Osteoblast (primary cell): ENCODE measurements at regions not wholly inside any gene's neighbourhood (a gene's known extent, or its start where the extent isn't known, plus 50 kb on each side); places are given as distances from the start of the nearest gene placed in this dataset.

Experiments
- DNase-seq: peaks from one replicate; pipeline ENCODE4 v3.0.0; 2011; ENCODE audit warnings: low spot score, mixed read lengths; ENCODE audit not compliant: insufficient read length; ENCODE audit errors: missing footprints
- H2AFZ ChIP-seq: 2 replicates; pipeline ENCODE4 v1.6.0; 2011; ENCODE audit warnings: mild to moderate bottlenecking, low read length
- H3K27ac ChIP-seq: 2 replicates; pipeline ENCODE4 v1.5.1; 2011; ENCODE audit warnings: mild to moderate bottlenecking, low read depth, low read length, moderate library complexity
- H3K27me3 ChIP-seq: 2 replicates; pipeline ENCODE4 v1.6.0; 2012; ENCODE audit warnings: mild to moderate bottlenecking, control low read depth, inconsistent platforms, low read length, moderate library complexity; ENCODE audit not compliant: insufficient read depth
- H3K36me3 ChIP-seq: 2 replicates; pipeline ENCODE4 v1.5.1; 2011; ENCODE audit warnings: mild to moderate bottlenecking, low read length, control low read depth, moderate library complexity; ENCODE audit not compliant: insufficient read depth
- H3K4me1 ChIP-seq: 2 replicates; pipeline ENCODE4 v1.5.1; 2011; ENCODE audit warnings: mild to moderate bottlenecking, low read length, control low read depth, moderate library complexity; ENCODE audit not compliant: insufficient read depth
- H3K4me2 ChIP-seq: 2 replicates; pipeline ENCODE4 v1.6.0; 2011; ENCODE audit warnings: mild to moderate bottlenecking, low read length; ENCODE audit not compliant: insufficient read depth
- H3K4me3 ChIP-seq: fragments of 200-600 bp; sonication (generic); 3 replicates; pipeline ENCODE4 v1.5.1; 2012; ENCODE audit warnings: mild to moderate bottlenecking, low read length, inconsistent platforms; ENCODE audit not compliant: insufficient read depth
- H3K79me2 ChIP-seq: 2 replicates; pipeline ENCODE4 v1.6.0; 2012; ENCODE audit warnings: mild to moderate bottlenecking, low read length, control low read depth, inconsistent platforms; ENCODE audit not compliant: insufficient read depth
- H3K9me3 ChIP-seq: 2 replicates; pipeline ENCODE4 v1.5.1; 2011; ENCODE audit warnings: low read depth, low read length, control low read depth
- H4K20me1 ChIP-seq: 2 replicates; pipeline ENCODE4 v1.6.0; 2012; ENCODE audit warnings: mild to moderate bottlenecking, low read length, control low read depth; ENCODE audit not compliant: insufficient read depth
- CTCF ChIP-seq: IDR thresholded peaks from 2 replicates; pipeline ENCODE4 v1.5.1; 2011; ENCODE audit warnings: mild to moderate bottlenecking, low read depth, low read length, moderate library complexity; ENCODE audit errors: extremely low read depth

DNA sequence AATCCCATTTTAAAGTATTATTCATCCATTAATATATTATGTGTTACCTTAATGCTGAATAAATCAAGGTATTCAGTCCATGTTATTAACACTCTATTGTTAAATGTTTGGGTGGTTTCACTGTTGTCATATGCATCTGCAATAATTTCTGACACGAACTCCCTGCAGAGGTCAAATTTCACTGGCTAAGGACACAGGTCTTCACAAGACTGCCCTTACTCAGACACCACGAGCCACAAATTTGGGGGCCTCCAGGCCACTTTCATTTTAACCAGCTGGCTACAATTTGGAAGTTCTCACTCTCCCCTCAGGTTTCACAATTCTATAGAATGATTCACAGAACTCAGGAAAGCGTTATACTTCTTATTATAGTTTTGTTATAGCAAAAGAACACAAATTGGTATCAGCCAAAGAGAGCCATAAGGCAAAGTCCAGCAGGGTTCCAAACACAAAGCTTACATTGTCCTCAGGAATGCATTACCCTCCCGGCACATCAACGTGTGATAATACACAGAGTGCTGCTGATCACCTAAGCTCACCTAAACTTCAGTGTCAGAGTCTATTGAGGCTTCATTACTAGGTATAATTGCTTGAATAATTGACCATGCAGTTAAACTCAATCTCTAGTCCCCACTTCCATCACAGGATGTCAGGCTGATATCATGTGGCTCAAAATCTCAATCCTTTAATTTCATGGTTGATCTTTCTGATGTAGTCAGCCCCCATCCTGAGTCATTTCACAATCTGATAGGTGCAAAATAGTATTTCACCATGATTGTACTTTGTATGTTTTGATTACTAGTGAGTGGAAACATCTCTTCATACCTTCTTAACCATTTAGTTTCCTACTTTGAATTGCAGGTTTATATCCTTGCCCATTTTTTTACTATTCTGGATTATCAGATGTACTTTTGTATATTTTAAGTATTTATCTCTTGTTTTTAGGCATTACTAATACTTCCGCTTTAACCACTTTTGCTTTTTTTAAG, 441.4 kb upstream of the AGTR1 start:
- DNase-seq = no peak
- no peaks in the 10 kb centered on the region for H3K36me3 ChIP-seq

GRCh38 chr3:148262980-148263379, 434.7 kb upstream of the AGTR1 start:
- no peaks in the 10 kb centered on the region for H3K27me3 ChIP-seq
- H3K4me3 ChIP-seq = no peak overlapping the region
- H3K27ac ChIP-seq = no peak overlapping the region
- DNase-seq = no peak
- TF ChIP-seq CTCF = no peak
- H3K36me3 ChIP-seq = no peaks in the 10 kb centered on the region
- H3K4me2 ChIP-seq = no peak overlapping the region
- H3K4me1 ChIP-seq = no peaks in the 10 kb centered on the region
- H3K79me2 ChIP-seq = no peaks in the 10 kb centered on the region
- no peak overlapping the region for H2AFZ ChIP-seq
- no peaks in the 10 kb centered on the region for H4K20me1 ChIP-seq
- H3K9me3 ChIP-seq = no peaks in the 10 kb centered on the region

More for the DNA sequence above, 441.4 kb upstream of the AGTR1 start:
- H3K27ac ChIP-seq = no peak overlapping the region
- no peak overlapping the region for H2AFZ ChIP-seq
- no peaks in the 10 kb centered on the region for H3K4me1 ChIP-seq
- no peaks in the 10 kb centered on the region for H3K9me3 ChIP-seq
- H3K79me2 ChIP-seq = no peaks in the 10 kb centered on the region
- H3K4me2 ChIP-seq = no peak overlapping the region
- no peaks in the 10 kb centered on the region for H4K20me1 ChIP-seq
- no peak overlapping the region for H3K4me3 ChIP-seq
- H3K27me3 ChIP-seq = no peaks in the 10 kb centered on the region
- no peak for TF ChIP-seq CTCF

GRCh38 chr3:148265841-148266240, 431.9 kb upstream of the AGTR1 start:
- Histone ChIP-seq H3K9me3 (no peaks in the 10 kb centered on the region), H2AFZ (no peak overlapping the region), H3K36me3 (no peaks in the 10 kb centered on the region), H3K79me2 (no peaks in the 10 kb centered on the region), H3K4me2 (no peak overlapping the region), H4K20me1 (no peaks in the 10 kb centered on the region), H3K4me1 (no peaks in the 10 kb centered on the region), H3K27me3 (no peaks in the 10 kb centered on the region), H3K4me3 (no peak overlapping the region), H3K27ac (no peak overlapping the region)
- DNase-seq = no peak
- TF ChIP-seq CTCF = no peak

DNA sequence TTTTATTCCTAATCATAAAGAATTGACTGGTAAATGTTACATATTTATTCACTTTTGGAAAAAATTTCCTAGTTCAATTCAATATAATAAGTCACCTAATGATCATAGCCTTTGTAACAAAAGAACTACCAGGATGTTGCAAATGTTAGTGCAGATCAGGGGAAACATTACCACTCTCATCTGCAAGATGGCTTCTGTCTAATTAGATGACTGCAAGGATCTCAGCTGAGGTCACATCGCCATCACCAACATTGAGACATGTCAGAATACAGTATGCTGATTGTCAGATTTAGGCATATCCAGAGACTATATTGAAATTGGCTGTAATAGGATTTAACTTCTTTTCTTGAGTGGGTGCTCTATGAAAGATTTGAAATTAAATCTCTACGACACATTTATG, 431.4 kb upstream of the AGTR1 start:
- no peaks in the 10 kb centered on the region for H3K36me3 ChIP-seq

More for the DNA sequence above, 431.4 kb upstream of the AGTR1 start:
- H3K4me3 ChIP-seq = no peak overlapping the region
- H2AFZ ChIP-seq = no peak overlapping the region
- no peak for TF ChIP-seq CTCF
- no peaks in the 10 kb centered on the region for H3K79me2 ChIP-seq
- H4K20me1 ChIP-seq = no peaks in the 10 kb centered on the region
- no peaks in the 10 kb centered on the region for H3K27me3 ChIP-seq
- H3K4me1 ChIP-seq = no peaks in the 10 kb centered on the region
- DNase-seq = no peak
- H3K27ac ChIP-seq = no peak overlapping the region
- no peak overlapping the region for H3K4me2 ChIP-seq
- H3K9me3 ChIP-seq = no peaks in the 10 kb centered on the region
